ENCODE measurements at regions not wholly inside any gene's neighbourhood (a gene's known extent, or its start where the extent isn't known, plus 50 kb on each side); places are given as distances from the start of the nearest gene placed in this dataset.
"Not testable (repeated sequence)": the region's sequence is repeated elsewhere in the genome, so short reads cannot be mapped to it uniquely, and the experiment has no call there.

DNA sequence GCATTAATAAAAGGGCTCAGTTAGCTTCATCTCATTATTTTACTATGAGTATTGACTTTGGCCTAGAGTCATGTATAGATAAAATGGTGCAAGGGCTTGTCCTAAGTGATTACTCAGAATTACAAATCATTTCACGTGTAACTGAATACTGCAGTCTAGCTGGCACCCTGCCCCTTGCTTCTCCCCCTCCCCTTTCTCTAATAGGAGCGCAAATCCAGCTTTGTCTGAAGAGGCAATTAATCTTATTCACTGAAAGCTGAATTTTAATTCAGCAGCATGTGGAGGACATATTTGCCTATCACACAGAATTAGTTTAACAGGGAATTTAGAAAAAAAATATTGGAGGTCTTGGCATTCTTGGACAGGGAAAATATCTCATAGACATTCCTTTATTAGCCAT lies 412.1 kb upstream of the DPH6 start:
- DNase-seq (ENCODE audit: low read depth, low spot score), result peak; percentile 3
- H3K27ac ChIP-seq, result no peak overlapping the region

DNA sequence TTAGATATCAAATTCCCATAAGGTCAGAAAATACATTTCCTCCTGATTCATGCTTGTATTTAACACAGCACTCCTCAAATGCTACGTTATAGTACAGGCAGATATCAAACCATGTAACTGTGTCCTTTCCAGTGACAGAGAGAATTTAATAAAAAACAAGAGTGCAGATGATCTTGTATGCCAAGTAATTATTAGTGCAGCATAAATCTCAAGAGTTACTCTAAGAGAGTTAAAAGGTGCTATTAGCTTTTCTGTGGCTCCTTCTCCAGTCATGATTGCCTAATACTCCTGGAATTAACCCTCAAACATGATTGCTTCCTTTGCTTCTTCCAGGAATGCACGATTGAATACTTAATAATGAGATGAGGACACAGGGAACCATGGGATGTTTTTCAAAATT lies 413.0 kb upstream of the DPH6 start:
- no peak overlapping the region for H3K27ac ChIP-seq
- no peak for DNase-seq (ENCODE audit: low read depth, low spot score)

DNA sequence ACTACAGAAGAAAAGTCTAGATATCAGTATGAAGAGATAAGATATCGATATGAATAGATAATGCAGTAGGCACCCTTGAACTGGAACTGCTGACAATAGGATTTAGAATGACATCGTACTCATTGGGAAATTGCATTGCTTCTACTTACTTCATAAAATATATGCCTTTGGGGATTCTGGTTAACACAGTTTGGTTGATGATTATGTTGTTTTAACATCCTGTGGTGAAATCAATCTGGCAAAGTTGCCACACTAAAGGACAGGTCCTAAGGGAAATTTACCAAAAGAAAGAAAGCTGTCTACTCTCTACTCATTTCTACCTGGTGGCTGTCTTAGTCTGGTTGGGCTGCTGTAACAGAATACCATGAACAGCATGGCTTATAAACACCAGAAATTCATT lies 417.4 kb upstream of the DPH6 start:
- DNase-seq (ENCODE audit: low read depth, low spot score), result no peak

DNA sequence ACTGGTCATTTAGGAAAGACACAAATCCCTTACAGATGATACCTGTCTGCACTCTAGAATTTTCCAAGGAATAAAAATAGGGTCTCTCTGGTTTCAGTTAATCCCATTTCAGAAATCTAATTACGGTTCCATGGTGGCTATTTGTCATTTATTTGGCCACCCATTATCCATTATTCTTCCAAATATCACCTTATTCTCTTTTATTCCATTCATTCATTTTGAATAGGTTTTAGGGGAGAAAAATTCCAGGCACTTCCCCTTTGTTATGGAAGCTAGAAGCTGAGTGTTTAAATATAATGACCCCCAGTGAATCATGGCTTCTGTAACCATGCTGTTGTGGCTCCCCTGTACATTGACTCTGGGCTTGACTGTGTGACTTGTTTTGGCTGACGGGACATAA lies 420.8 kb upstream of the DPH6 start:
- no peak for DNase-seq (ENCODE audit: low read depth, low spot score)
- H3K27ac ChIP-seq, result no peak overlapping the region

More for the DNA sequence above, 417.4 kb upstream of the DPH6 start:
- no peak overlapping the region for H3K27ac ChIP-seq

DNA sequence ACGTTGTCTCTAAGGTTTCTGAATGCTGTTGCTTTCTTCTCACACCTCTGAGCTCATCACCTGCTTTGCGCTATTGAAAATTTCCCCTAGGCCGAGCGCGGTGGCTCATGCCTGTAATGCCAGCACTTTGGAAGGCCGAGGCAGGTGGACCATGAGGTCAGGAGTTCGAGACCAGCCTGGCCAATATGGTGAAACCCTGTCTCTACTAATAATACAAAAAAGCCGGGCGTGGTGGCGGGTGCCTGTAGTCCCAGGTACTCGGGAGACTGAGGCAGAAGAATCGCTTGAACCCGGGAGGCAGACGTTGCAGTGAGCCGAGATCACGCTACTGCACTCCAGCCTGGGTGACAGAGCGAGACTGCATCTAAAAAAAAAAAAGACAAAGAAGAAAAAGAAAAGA lies 422.0 kb upstream of the DPH6 start:
- not testable (repeated sequence) for H3K27ac ChIP-seq; DNase-seq (ENCODE audit: low read depth, low spot score)

DNA sequence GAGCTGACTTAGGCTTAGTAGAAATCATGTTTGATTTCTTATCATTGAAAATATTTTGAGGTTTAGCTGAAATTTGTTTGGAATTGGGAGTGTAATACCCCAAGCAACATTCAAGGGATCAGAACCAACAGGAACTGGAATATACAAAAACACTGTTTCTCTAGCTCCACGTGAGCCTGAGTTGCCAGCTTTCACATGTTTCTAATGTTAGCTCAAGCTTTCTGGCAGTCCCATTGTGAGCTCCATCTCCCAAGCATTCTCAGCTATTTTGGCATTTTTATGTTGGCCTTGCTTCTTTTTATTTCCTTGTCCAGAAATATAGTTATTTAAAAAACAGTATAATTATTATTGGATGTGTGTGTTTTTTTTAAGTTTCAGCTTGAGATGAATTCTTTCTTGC lies 427.1 kb upstream of the DPH6 start:
- H3K27ac ChIP-seq, result no peak overlapping the region
- DNase-seq (ENCODE audit: low read depth, low spot score), result no peak

DNA sequence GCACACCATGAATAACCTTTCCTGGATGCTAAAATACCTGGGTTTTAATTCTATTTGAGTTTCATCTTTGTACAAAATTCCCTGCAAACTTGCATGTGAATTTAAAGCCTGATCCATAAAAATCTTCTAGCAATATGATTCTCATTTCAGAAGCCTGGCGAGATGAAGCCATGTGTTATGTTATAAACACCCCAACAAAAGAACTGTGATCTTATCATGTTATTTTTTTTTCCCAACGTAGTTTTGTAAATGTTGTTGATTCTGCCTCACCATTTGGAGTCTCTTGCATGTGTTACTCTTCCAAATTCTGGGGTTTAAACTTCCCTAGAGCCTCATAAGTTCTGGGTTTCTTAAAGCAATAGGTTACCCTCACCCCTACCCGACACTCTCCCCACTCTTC lies 428.1 kb upstream of the DPH6 start:
- H3K27ac ChIP-seq, result no peak overlapping the region
- no peak for DNase-seq (ENCODE audit: low read depth, low spot score)

DNA sequence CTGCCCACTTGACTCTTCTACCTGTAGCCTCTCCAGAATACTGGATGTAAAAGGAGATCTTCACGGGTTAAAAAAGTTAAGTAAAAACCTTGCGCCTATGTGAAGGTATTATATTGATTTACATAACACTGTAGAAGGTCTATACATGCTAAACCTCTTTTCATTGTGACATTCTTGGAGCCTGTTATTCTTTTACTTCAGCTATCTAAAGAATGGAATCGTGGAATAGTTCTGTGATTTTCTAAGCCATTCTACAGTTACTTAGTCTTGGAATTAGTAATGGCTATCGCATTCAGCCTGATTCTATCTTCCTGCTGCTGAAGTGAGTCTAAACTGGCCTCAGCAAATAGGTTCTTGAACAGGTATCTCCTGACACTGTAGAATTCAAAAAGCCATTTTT lies 430.0 kb upstream of the DPH6 start:
- no peak overlapping the region for H3K27ac ChIP-seq
- DNase-seq (ENCODE audit: low read depth, low spot score), result no peak

DNA sequence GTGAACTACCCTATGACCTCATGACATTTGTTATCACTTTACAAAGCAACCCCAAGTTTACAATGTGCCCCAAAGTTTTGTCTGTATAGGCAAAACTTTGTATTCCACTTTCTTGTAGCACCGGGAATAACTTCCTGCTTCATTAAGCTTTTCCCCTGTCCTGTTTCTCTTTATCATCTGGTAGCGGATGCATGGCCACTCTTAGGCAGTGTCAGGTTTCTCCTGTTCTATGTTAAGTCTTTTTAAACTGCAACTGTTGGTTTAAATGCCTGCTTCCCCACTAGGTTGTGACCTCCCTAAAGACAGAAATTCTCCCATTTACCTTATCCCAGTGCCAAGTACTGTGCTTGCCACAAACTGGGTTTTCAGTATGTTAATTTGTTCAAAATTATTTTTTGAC lies 433.6 kb upstream of the DPH6 start:
- no peak for DNase-seq (ENCODE audit: low read depth, low spot score)
- no peak overlapping the region for H3K27ac ChIP-seq

DNA sequence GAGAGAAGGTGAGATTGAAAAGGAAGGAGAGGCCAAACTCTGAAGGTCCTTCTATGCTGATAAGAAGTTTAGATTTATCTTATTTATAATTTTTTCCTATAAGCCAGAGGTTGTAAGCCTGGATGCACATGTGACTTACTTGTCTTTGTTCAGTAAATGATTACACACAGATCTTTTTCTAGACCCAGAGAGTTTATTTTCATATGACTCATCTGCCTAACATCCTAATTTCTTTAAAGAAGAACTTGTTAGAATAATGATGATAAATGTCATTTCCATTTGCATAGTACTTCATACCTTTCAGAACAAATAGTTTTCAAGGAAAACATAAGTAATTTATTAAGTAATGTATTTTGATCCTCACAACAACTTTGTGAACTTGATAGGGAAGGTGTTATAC lies 434.8 kb upstream of the DPH6 start:
- no peak for DNase-seq (ENCODE audit: low read depth, low spot score)
- no peak overlapping the region for H3K27ac ChIP-seq

DNA sequence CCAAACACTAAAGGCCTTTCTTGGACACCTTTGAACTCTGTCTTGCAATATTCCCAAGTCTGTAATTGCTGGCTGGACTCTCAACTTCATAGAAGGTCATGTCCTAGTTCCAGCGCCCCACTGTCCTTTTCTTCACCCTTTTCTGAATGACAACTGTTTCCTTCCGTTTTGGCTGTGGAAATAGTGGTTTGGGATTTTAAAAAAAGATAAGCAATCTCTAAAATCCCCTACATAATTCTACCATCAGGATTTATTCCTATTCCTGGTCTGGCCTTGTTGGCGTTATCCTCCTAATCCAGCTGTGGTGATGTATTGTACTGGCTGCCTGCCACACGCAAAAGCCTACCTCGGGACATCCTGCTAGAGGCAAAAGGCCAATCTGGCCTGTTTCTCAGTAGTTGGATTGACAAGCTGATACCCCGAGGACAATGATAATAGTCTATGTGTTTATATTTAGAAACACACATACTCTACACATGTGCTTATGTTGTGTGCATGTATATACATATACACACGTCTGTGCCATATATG lies 440.3 kb upstream of the DPH6 start:
- H3K27ac ChIP-seq, result no peak overlapping the region
- DNase-seq (ENCODE audit: low read depth, low spot score), result no peak

DNA sequence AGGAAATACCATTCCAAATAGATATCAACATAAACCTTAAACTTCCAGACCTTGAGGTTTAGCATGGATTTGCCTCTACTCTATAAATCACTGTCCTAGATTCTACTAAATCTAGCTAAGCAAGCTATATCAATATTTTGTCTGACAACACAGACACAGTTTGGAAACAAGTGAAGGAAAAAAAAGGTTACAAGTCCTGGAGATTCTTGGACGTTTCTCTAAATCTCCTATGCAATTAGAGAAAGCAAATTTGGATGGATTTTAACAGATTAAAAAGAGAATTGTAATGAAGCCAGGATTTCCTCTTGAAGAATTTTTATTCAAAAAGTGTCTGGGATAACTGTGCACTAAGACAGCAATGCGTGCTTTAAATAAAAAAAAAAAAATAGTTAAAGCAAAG lies 441.1 kb upstream of the DPH6 start:
- no peak overlapping the region for H3K27ac ChIP-seq

DNA sequence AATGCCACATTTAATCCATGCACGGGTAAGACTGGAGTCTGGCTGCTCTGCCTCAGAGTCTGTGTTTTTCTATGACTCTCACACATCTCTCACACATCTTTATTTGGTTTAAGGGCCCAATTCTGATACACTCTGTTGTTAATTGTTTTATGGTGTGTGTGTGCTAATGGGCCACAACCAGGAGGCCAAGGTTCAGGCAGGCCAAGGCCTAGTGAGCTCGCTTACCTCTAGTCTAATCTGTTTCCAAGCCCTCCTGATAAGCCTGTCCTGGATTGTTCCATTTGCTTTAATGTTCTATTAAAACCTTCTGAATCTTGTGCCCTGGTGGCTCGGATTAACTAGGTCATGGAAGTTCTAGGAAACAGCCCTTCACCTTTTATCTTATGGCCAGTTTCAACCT lies 445.4 kb upstream of the DPH6 start:
- no peak for DNase-seq (ENCODE audit: low read depth, low spot score)
- H3K27ac ChIP-seq, result no peak overlapping the region

More for the DNA sequence above, 441.1 kb upstream of the DPH6 start:
- DNase-seq (ENCODE audit: low read depth, low spot score), result no peak

DNA sequence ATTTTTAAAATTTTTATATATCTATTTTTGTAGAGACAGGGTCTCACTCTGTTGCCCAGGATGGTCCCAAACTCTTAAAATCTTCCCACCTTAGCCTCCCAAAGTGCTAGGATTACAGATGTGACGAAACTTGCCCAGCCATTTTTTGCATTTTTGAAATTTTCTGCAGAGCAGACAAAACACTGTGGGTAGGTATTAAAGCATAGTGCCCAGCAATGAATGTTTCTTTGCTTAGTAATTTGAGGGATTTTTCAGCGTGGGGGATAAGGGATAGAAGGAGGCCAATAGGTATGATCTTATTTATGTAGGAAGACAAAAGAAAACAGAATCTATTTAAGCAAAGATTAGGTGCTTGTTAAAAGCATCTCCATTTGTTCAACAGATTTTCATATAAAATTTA lies 446.8 kb upstream of the DPH6 start:
- no peak overlapping the region for H3K27ac ChIP-seq
- no peak for DNase-seq (ENCODE audit: low read depth, low spot score)

DNA sequence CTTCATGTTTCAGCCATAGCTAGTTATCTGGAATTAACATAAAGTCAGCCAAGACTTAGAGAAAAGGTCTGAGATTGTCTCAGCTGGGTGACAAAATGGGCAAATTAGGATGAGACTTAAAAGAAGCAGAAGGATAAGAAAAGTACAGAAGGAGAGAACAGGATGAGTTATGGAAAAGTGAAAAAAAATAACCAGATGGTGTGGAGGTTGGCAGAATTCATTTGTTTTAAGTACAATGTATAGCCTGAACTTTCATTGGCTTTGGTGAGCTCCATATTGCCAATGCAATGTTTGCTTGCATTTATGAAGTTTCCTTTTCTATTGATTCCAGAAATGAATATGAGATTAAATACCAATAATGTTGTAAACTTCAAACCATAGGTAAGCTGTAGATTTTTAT lies 447.2 kb upstream of the DPH6 start:
- no peak overlapping the region for H3K27ac ChIP-seq
- DNase-seq (ENCODE audit: low read depth, low spot score), result no peak

DNA sequence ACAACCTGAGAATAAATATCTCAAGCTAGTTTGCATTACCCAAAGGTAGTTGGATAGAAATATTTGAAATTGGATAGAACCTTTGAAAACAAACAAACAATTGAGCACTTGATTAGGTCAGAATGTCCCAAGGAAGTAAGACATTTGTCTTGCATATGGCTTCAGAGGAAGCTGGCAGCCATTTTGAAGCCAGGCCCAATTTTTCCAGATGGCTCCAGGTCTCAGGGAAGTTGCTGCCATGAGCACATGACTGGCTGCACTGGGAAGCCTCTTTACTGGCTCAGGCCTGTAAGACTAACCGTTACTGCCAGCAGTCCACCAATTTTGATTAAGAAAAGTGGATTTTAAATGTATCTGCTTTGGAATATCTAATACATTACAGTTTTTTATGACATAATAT lies 448.9 kb upstream of the DPH6 start:
- DNase-seq (ENCODE audit: low read depth, low spot score), result no peak
- H3K27ac ChIP-seq, result no peak overlapping the region

DNA sequence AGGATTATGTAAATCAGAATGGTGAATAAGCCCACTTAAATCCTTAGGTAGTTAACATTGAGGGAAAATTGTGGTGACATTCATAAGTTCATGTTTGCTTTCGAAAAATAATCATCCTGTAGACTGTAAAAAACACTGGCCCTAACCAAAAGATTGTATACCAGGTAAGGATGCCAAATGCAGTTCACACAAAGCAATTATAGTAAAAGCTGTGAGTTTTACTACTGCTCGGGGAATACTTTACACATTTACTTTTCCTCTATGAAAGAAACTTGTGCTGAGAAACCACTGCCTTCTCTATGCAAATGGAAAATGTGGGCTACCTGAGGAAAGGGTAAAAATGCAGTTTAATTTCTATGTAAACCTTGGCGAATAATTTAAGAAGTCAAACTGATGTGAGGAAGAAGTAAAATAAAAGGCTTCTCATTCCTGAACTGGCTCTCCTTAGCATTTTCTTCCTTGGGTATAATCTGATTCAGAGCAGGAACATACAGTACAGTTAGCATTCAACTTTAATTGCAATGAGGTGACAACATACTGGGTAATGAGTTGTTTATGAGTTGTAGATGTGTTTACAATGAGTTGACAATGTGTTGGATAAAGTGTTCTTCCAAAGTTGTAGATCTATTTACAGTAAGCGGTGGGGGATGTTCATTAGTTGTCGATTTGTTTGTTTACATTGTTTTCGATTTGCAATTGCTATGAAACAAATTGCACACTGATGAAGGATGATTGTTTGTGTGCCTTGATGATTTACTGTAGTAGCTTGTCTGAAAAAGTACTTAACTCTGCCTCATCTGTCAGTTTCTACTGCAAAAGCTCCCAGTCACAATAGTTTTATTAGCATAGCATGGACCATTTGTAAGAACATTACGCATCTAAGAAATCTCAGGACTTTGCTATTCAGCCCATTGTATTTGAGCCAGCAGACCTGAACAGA lies 453.0 kb upstream of the DPH6 start:
- H3K27ac ChIP-seq, result no peak overlapping the region
- no peak for DNase-seq (ENCODE audit: low read depth, low spot score)

DNA sequence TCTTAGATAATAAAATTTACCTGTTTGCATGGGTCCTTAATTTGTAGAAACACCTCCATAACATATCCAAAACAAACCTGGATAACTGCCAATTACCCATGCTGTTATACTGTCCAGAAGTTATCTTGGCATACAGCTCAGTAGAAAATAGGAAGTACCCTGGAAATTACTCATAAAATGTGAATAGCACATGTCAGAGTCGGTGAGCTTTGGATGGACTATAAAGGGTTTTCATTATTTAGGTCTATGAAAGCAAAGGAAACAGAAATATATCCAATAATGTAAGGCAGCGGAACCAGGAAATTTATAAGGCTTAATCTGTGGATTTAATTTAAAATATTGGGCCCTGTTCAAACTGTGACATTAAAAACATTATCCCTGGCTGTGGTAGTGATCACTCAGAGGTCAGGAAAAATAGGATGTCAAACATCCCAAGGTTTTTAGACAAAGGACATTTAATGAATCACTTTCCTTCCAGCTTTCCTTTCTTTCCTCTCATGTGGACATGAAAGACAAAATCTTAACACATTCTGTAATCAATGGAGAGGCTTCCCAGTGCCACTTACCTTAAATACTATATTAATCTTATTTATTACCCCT lies 459.0 kb upstream of the DPH6 start:
- H3K27ac ChIP-seq, result peak overlapping the region; percentile 48
- no peak for DNase-seq (ENCODE audit: low read depth, low spot score)

DNA sequence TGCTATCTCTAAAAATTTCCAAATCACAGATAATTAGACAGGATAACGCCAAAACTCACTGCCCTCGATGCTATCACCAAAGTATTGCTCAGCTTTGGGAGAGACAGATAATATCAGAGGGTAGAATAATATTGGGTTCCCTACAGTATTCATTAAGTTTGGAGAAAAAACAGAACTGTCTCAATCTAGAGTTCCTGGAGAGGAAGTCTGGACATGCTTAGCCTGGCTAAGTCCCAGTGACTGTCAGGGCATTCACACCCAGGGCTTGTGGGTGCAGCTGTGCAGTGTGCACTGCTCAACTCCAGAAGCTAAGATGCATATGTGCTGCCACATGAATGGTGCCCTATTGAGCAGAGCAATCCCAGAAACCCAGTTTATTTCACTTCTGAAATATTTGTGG lies 459.6 kb upstream of the DPH6 start:
- peak overlapping the region; percentile 48 for H3K27ac ChIP-seq
- DNase-seq (ENCODE audit: low read depth, low spot score), result no peak

DNA sequence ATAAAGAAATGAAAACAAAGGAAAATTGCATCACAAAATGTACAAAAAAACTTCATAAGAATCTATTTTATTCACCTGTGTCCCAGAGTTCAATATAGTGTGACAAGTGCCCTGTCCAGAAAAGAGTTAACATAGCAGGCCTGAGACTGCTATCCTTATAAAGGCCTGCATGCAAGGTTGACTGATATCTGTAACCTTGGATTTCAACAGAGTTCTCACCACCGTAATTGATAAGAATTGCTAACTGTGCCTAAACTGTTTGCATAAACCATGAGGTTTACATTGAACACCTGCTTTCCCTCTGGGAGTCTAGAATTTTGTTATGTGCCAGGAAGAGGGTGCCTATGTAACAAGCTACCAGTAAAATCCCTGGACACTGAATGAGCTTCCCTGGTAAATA lies 461.7 kb upstream of the DPH6 start:
- no peak overlapping the region for H3K27ac ChIP-seq
- no peak for DNase-seq (ENCODE audit: low read depth, low spot score)

DNA sequence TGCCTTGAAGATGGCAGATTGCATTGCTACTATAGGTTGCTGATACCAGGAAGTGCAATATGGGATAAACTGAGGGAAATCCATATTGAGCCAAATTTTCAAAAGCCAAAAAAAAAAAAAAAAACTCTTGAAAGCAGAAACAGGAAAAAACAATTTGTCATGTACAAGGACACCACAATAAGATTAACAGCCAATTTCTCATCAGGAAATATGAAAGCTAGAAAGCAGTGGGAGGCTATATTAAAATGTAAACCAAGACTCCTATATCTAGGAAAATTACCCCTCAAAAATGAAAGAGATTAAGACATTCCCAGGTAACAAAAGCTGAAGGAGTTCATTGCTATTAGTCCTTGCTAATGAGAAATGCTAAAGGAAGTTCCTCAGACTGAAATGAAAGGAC lies 462.8 kb upstream of the DPH6 start:
- no peak for DNase-seq (ENCODE audit: low read depth, low spot score)
- H3K27ac ChIP-seq, result no peak overlapping the region

All from epithelial cell of prostate (primary cell).